Astrocyte of the cerebellum (primary cell): ENCODE measurements at regions not wholly inside any gene's neighbourhood (a gene's known extent, or its start where the extent isn't known, plus 50 kb on each side); places are given as distances from the start of the nearest gene placed in this dataset.

Experiments
- DNase-seq: peaks from one replicate; pipeline ENCODE4 v3.0.0-alpha.2; 2011; ENCODE audit warnings: low read depth
- H3K4me3 ChIP-seq: 2 replicates; pipeline ENCODE4 v1.5.1; 2011; ENCODE audit warnings: mild to moderate bottlenecking, low read depth, low read length, moderate library complexity
- in situ Hi-C: cut with HindIII; loops from 2 replicates; pipeline ENCODE4 v1.10.0; 2017; ENCODE audit warnings: low sequenced_read_pairs
- TF ChIP-seq, protein P1 (sequence below): IDR thresholded peaks from 2 replicates; pipeline ENCODE4 v1.5.1; 2012; ENCODE audit warnings: low read length, low read depth, moderate library complexity, mild to moderate bottlenecking; ENCODE audit errors: missing control alignments

- in situ Hi-C loops, result no loop called here
- TF ChIP-seq, protein P1, sequence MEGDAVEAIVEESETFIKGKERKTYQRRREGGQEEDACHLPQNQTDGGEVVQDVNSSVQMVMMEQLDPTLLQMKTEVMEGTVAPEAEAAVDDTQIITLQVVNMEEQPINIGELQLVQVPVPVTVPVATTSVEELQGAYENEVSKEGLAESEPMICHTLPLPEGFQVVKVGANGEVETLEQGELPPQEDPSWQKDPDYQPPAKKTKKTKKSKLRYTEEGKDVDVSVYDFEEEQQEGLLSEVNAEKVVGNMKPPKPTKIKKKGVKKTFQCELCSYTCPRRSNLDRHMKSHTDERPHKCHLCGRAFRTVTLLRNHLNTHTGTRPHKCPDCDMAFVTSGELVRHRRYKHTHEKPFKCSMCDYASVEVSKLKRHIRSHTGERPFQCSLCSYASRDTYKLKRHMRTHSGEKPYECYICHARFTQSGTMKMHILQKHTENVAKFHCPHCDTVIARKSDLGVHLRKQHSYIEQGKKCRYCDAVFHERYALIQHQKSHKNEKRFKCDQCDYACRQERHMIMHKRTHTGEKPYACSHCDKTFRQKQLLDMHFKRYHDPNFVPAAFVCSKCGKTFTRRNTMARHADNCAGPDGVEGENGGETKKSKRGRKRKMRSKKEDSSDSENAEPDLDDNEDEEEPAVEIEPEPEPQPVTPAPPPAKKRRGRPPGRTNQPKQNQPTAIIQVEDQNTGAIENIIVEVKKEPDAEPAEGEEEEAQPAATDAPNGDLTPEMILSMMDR, result no peak
- DNase-seq, result no peak
- H3K4me3 ChIP-seq, result no peak overlapping the region
These were observed 525.8 kb upstream of the POU3F2 start for GRCh38 chr6:98308564-98308963.

DNA sequence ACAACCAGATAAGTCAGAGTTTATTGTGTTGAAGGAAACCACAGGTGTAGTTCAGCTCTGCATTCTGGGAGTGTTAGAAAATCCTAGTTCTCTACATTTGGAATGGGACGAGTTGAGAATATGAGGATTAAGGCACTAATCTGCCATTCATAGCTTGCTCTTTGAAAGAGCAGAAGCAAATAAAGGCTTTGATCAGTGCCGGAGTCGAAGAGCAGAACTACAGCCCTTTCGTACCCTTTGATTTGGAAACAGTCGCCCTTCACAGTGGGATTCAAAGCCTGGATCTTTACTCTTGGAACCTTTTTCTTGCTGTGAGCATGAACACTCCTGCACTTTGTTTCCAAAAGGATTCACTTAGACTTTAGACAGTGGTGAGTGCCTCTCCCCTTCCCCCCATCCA is 523.9 kb upstream of the POU3F2 start:
- TF ChIP-seq, protein P1, result no peak
- in situ Hi-C loops, result no loop called here

GRCh38 chr6:98323605-98324004 is 510.8 kb upstream of the POU3F2 start:
- no peak for DNase-seq
- TF ChIP-seq, protein P1, result no peak
- H3K4me3 ChIP-seq, result no peak overlapping the region
- in situ Hi-C loops, result no loop called here

More for the DNA sequence above, 523.9 kb upstream of the POU3F2 start:
- H3K4me3 ChIP-seq, result no peak overlapping the region
- no peak for DNase-seq

GRCh38 chr6:98324446-98324845 is 509.9 kb upstream of the POU3F2 start:
- H3K4me3 ChIP-seq, result no peak overlapping the region
- DNase-seq, result peak; percentile 39
- TF ChIP-seq, protein P1, result no peak
- in situ Hi-C loops, result no loop called here

DNA sequence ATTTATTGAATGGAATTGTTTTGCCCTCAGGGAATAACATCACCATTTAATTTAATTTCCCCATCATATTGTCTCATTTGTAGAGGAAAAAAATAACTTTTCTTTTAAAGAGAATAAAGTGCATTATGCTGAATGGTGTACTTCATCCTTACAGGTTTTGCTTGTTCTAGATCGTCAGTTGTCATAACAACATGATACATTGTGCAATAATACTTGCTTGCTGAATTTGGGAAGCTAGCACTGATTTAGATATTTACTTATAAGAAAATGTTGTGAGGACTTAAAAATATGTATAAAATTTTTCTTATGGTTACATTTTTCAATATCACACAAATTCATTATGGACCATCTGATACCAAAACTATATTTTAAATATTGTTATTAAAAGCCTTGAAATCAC is 509.0 kb upstream of the POU3F2 start:
- H3K4me3 ChIP-seq, result no peak overlapping the region
- TF ChIP-seq, protein P1, result no peak
- in situ Hi-C loops, result no loop called here
- DNase-seq, result no peak

DNA sequence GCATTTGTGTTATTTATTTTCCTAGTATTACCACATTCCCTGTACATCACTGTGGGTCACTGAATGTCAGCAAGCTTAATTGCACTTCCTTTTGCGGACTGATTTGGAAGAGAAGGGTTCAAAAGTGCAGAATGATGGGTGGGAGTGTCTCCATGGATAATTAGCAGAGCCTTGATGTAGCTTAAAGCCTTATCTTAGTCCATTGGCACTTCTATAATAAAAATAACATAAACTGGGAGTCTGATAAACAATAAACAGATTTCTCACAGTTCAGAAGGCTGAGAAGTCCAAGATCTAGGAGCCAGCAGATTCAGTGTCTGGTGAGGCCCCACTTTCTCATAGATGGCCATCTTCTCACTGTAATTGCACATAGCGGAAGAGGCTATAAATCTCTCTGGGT is 501.1 kb upstream of the POU3F2 start:
- in situ Hi-C loops, result no loop called here
- TF ChIP-seq, protein P1, result no peak
- H3K4me3 ChIP-seq, result no peak overlapping the region
- no peak for DNase-seq

DNA sequence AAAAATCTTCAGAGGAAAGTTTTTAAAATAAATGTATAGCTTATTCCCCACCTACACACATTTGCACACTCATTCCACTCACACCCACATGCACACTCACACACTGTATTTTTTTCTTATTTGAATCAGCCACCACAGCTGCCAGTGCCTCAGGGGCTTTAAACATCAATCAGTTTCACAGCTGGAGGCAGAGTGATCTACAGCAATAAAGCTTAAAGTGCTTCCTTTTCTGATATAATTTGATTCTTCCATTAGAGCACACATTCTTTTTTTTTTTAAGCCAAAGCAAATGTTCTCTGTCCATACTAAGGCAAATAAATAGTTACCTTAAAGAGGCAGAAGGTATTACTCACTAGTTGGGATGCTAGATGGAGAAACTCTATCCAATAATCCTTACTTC is 498.8 kb upstream of the POU3F2 start:
- in situ Hi-C loops, result no loop called here
- H3K4me3 ChIP-seq, result no peak overlapping the region
- no peak for DNase-seq
- TF ChIP-seq, protein P1, result no peak
